H1 (cell line): ENCODE measurements at regions not wholly inside any gene's neighbourhood (a gene's known extent, or its start where the extent isn't known, plus 50 kb on each side); places are given as distances from the start of the nearest gene placed in this dataset.

Experiments used
- ASH2L ChIP-seq: fragments of 200-600, 300-600 bp; sonication (generic); IDR thresholded peaks from one replicate; pipeline ENCODE4 v1.7.1; 2017; ENCODE audit warnings: low read length
- EGR1 ChIP-seq: IDR thresholded peaks from 2 replicates; pipeline ENCODE4 v1.6.1; 2011; ENCODE audit warnings: low read depth, low read length, borderline replicate concordance
- HDAC2 ChIP-seq, 2 experiments: fragments of 300-600 bp in 1 of 2; sonication (generic) in 1 of 2; IDR thresholded peaks; 2 replicates each; pipeline ENCODE4 v1.6.1; 2011 to 2012; ENCODE audit warnings: low read depth in 2 of 2, low read length in 2 of 2, mild to moderate bottlenecking in 2 of 2, moderate library complexity in 2 of 2, borderline replicate concordance in 1 of 2, inconsistent platforms in 1 of 2
- JUN ChIP-seq: IDR thresholded peaks from 2 replicates; pipeline ENCODE4 v1.6.1; 2011; ENCODE audit warnings: low read depth, mild to moderate bottlenecking, improper control_type of control experiment, low read length
- POLR2AphosphoS5 ChIP-seq: IDR thresholded peaks from 2 replicates; pipeline ENCODE4 v1.6.1; 2011; ENCODE audit warnings: low read depth, low read length
- RNF2 ChIP-seq: fragments of 200-900, 300-1000 bp; sonication (generic); IDR thresholded peaks from 2 replicates; pipeline ENCODE4 v1.7.1; 2016; ENCODE audit warnings: borderline replicate concordance, low read depth, mild to moderate bottlenecking, antibody characterized with exemption, low read length; ENCODE audit not compliant: poor library complexity, severe bottlenecking; ENCODE audit errors: missing control alignments
- SIX5 ChIP-seq: IDR thresholded peaks from 2 replicates; pipeline ENCODE4 v1.6.1; 2011; ENCODE audit warnings: mild to moderate bottlenecking, low read depth, low read length
- SP1 ChIP-seq: IDR thresholded peaks from 2 replicates; pipeline ENCODE4 v1.6.1; 2011; ENCODE audit warnings: low read depth, low read length
- TBP ChIP-seq: IDR thresholded peaks from 2 replicates; pipeline ENCODE4 v1.6.1; 2011; ENCODE audit warnings: low read depth, low read length, improper control_type of control experiment
- TEAD4 ChIP-seq: IDR thresholded peaks from 2 replicates; pipeline ENCODE4 v1.6.1; 2012; ENCODE audit warnings: low read depth, low read length, inconsistent platforms, mixed read lengths
- TF ChIP-seq, protein P1 (sequence below): fragments of 300-600 bp; sonication (generic); IDR thresholded peaks from 2 replicates; pipeline ENCODE4 v1.7.1; 2012; ENCODE audit warnings: low read length, moderate library complexity, mild to moderate bottlenecking, inconsistent platforms; ENCODE audit not compliant: insufficient replicate concordance

DNA sequence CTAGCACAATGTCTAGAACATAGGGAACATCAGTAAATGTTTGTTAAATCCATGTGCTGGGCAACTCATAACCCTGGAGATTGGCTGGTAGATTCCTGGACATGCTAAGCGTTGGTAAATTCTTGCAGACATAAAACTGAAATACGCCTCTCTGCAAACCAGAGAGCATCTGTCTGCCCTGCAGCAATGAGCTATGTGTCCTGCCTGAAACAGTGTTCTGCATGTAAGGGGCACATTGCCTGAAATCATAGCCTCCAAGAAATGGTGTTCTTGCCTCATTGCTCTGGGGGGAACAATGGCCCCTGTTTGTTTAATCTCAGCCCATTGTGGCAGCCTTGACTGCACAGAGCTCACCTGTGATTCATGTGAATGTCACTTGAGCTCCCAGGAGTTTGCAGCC, 113.5 kb upstream of the CCL2 start (continued):
- TF ChIP-seq, protein P1, sequence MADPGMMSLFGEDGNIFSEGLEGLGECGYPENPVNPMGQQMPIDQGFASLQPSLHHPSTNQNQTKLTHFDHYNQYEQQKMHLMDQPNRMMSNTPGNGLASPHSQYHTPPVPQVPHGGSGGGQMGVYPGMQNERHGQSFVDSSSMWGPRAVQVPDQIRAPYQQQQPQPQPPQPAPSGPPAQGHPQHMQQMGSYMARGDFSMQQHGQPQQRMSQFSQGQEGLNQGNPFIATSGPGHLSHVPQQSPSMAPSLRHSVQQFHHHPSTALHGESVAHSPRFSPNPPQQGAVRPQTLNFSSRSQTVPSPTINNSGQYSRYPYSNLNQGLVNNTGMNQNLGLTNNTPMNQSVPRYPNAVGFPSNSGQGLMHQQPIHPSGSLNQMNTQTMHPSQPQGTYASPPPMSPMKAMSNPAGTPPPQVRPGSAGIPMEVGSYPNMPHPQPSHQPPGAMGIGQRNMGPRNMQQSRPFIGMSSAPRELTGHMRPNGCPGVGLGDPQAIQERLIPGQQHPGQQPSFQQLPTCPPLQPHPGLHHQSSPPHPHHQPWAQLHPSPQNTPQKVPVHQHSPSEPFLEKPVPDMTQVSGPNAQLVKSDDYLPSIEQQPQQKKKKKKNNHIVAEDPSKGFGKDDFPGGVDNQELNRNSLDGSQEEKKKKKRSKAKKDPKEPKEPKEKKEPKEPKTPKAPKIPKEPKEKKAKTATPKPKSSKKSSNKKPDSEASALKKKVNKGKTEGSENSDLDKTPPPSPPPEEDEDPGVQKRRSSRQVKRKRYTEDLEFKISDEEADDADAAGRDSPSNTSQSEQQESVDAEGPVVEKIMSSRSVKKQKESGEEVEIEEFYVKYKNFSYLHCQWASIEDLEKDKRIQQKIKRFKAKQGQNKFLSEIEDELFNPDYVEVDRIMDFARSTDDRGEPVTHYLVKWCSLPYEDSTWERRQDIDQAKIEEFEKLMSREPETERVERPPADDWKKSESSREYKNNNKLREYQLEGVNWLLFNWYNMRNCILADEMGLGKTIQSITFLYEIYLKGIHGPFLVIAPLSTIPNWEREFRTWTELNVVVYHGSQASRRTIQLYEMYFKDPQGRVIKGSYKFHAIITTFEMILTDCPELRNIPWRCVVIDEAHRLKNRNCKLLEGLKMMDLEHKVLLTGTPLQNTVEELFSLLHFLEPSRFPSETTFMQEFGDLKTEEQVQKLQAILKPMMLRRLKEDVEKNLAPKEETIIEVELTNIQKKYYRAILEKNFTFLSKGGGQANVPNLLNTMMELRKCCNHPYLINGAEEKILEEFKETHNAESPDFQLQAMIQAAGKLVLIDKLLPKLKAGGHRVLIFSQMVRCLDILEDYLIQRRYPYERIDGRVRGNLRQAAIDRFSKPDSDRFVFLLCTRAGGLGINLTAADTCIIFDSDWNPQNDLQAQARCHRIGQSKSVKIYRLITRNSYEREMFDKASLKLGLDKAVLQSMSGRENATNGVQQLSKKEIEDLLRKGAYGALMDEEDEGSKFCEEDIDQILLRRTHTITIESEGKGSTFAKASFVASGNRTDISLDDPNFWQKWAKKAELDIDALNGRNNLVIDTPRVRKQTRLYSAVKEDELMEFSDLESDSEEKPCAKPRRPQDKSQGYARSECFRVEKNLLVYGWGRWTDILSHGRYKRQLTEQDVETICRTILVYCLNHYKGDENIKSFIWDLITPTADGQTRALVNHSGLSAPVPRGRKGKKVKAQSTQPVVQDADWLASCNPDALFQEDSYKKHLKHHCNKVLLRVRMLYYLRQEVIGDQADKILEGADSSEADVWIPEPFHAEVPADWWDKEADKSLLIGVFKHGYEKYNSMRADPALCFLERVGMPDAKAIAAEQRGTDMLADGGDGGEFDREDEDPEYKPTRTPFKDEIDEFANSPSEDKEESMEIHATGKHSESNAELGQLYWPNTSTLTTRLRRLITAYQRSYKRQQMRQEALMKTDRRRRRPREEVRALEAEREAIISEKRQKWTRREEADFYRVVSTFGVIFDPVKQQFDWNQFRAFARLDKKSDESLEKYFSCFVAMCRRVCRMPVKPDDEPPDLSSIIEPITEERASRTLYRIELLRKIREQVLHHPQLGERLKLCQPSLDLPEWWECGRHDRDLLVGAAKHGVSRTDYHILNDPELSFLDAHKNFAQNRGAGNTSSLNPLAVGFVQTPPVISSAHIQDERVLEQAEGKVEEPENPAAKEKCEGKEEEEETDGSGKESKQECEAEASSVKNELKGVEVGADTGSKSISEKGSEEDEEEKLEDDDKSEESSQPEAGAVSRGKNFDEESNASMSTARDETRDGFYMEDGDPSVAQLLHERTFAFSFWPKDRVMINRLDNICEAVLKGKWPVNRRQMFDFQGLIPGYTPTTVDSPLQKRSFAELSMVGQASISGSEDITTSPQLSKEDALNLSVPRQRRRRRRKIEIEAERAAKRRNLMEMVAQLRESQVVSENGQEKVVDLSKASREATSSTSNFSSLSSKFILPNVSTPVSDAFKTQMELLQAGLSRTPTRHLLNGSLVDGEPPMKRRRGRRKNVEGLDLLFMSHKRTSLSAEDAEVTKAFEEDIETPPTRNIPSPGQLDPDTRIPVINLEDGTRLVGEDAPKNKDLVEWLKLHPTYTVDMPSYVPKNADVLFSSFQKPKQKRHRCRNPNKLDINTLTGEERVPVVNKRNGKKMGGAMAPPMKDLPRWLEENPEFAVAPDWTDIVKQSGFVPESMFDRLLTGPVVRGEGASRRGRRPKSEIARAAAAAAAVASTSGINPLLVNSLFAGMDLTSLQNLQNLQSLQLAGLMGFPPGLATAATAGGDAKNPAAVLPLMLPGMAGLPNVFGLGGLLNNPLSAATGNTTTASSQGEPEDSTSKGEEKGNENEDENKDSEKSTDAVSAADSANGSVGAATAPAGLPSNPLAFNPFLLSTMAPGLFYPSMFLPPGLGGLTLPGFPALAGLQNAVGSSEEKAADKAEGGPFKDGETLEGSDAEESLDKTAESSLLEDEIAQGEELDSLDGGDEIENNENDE = no peak
- TF ChIP-seq SP1 = no peak
- TF ChIP-seq TEAD4 = no peak
- TF ChIP-seq POLR2AphosphoS5 = no peak
- no peak for TF ChIP-seq JUN
- TF ChIP-seq RNF2 = no peak
- no peak for TF ChIP-seq ASH2L
- no peak for TF ChIP-seq EGR1
- TF ChIP-seq HDAC2 (IDR thresholded peaks at IDR 0.05; ENCODE audit: borderline replicate concordance in 1 of 2, low read depth in 2 of 2, low read length in 2 of 2) = no peak
- no peak for TF ChIP-seq TBP
- no peak for TF ChIP-seq SIX5
- TF ChIP-seq, all 59 proteins: peak for 0
